H1 (cell line): ENCODE measurements at regions not wholly inside any gene's neighbourhood (a gene's known extent, or its start where the extent isn't known, plus 50 kb on each side); places are given as distances from the start of the nearest gene placed in this dataset.

Source experiments
- ASH2L ChIP-seq: fragments of 200-600, 300-600 bp; sonication (generic); IDR thresholded peaks from one replicate; pipeline ENCODE4 v1.7.1; 2017; ENCODE audit warnings: low read length
- CHD2 ChIP-seq: IDR thresholded peaks from 2 replicates; pipeline ENCODE4 v1.6.1; 2012; ENCODE audit warnings: low read length, improper control_type of control experiment
- TAF7 ChIP-seq: optimal IDR thresholded peaks from 2 replicates; pipeline ENCODE3; 2011; ENCODE audit warnings: low read depth, mild to moderate bottlenecking, inconsistent platforms, low read length, moderate library complexity, borderline replicate concordance
- TEAD4 ChIP-seq: IDR thresholded peaks from 2 replicates; pipeline ENCODE4 v1.6.1; 2012; ENCODE audit warnings: low read depth, low read length, inconsistent platforms, mixed read lengths
- TF ChIP-seq, protein P1 (sequence below): fragments of 300-600 bp; sonication (generic); IDR thresholded peaks from 2 replicates; pipeline ENCODE4 v1.7.1; 2012; ENCODE audit warnings: low read length, moderate library complexity, mild to moderate bottlenecking, inconsistent platforms; ENCODE audit not compliant: insufficient replicate concordance

DNA sequence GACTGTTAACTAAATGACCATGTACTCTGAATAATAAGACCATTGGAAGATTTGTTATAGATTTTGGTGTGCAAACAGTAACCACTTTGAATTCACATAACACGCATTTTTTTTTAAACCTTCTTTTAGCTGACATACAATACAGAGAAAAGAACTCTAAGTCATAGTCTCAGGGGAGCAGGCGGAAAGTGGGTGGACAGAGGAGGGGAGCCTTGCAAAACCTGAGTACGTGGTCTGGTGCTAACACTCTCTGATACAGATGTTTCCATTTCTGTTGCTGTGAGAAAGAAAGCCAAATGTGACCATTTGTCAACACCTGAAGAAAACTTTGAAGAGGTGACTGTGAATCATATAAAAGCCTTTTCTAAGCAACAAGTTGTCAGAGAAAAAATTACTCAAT lies 151.8 kb upstream of the GCFC2 start (continued):
- TF ChIP-seq, protein P1, sequence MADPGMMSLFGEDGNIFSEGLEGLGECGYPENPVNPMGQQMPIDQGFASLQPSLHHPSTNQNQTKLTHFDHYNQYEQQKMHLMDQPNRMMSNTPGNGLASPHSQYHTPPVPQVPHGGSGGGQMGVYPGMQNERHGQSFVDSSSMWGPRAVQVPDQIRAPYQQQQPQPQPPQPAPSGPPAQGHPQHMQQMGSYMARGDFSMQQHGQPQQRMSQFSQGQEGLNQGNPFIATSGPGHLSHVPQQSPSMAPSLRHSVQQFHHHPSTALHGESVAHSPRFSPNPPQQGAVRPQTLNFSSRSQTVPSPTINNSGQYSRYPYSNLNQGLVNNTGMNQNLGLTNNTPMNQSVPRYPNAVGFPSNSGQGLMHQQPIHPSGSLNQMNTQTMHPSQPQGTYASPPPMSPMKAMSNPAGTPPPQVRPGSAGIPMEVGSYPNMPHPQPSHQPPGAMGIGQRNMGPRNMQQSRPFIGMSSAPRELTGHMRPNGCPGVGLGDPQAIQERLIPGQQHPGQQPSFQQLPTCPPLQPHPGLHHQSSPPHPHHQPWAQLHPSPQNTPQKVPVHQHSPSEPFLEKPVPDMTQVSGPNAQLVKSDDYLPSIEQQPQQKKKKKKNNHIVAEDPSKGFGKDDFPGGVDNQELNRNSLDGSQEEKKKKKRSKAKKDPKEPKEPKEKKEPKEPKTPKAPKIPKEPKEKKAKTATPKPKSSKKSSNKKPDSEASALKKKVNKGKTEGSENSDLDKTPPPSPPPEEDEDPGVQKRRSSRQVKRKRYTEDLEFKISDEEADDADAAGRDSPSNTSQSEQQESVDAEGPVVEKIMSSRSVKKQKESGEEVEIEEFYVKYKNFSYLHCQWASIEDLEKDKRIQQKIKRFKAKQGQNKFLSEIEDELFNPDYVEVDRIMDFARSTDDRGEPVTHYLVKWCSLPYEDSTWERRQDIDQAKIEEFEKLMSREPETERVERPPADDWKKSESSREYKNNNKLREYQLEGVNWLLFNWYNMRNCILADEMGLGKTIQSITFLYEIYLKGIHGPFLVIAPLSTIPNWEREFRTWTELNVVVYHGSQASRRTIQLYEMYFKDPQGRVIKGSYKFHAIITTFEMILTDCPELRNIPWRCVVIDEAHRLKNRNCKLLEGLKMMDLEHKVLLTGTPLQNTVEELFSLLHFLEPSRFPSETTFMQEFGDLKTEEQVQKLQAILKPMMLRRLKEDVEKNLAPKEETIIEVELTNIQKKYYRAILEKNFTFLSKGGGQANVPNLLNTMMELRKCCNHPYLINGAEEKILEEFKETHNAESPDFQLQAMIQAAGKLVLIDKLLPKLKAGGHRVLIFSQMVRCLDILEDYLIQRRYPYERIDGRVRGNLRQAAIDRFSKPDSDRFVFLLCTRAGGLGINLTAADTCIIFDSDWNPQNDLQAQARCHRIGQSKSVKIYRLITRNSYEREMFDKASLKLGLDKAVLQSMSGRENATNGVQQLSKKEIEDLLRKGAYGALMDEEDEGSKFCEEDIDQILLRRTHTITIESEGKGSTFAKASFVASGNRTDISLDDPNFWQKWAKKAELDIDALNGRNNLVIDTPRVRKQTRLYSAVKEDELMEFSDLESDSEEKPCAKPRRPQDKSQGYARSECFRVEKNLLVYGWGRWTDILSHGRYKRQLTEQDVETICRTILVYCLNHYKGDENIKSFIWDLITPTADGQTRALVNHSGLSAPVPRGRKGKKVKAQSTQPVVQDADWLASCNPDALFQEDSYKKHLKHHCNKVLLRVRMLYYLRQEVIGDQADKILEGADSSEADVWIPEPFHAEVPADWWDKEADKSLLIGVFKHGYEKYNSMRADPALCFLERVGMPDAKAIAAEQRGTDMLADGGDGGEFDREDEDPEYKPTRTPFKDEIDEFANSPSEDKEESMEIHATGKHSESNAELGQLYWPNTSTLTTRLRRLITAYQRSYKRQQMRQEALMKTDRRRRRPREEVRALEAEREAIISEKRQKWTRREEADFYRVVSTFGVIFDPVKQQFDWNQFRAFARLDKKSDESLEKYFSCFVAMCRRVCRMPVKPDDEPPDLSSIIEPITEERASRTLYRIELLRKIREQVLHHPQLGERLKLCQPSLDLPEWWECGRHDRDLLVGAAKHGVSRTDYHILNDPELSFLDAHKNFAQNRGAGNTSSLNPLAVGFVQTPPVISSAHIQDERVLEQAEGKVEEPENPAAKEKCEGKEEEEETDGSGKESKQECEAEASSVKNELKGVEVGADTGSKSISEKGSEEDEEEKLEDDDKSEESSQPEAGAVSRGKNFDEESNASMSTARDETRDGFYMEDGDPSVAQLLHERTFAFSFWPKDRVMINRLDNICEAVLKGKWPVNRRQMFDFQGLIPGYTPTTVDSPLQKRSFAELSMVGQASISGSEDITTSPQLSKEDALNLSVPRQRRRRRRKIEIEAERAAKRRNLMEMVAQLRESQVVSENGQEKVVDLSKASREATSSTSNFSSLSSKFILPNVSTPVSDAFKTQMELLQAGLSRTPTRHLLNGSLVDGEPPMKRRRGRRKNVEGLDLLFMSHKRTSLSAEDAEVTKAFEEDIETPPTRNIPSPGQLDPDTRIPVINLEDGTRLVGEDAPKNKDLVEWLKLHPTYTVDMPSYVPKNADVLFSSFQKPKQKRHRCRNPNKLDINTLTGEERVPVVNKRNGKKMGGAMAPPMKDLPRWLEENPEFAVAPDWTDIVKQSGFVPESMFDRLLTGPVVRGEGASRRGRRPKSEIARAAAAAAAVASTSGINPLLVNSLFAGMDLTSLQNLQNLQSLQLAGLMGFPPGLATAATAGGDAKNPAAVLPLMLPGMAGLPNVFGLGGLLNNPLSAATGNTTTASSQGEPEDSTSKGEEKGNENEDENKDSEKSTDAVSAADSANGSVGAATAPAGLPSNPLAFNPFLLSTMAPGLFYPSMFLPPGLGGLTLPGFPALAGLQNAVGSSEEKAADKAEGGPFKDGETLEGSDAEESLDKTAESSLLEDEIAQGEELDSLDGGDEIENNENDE, result no peak
- TF ChIP-seq CHD2 (no peak), ASH2L (no peak), TEAD4 (no peak), TAF7 (no peak)
